Right renal pelvis (tissue), 4 donors: ENCODE measurements at regions not wholly inside any gene's neighbourhood (a gene's known extent, or its start where the extent isn't known, plus 50 kb on each side); places are given as distances from the start of the nearest gene placed in this dataset.
"Not testable (repeated sequence)": the region's sequence is repeated elsewhere in the genome, so short reads cannot be mapped to it uniquely, and the experiment has no call there.

Source experiments
- DNase-seq, 4 donors: peaks; one replicate each; pipeline ENCODE4 v3.0.0-alpha.2; 2013; ENCODE audit warnings: low read depth in 4 of 4, low spot score in 3 of 4, missing footprints in 1 of 4

DNA sequence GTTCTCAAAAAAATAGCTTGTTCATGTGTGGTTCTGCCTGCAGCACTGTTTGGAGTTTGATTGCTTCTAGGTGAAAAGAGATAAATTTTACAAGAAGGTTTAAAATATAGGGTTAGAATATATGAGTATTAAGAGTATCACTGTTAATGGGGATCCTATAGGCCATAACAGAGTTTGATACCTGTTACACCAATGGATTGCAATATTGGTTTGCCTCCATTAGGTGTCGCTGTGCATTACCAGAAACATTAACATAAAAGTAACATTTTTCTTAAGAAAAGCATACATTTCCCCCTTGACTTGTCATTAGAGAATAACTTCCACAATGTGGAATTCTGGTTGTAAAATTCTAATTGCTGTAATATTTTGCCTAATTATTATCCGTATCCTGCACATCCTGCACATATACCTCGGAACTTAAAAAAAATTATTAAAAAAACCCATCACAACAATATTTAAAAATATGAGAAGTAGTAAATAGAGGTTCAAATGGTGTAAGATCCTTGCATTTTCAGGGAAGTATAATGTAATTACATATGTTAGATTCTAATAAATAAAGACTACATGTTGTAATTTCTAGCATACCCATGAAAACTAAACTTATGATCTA, 63.0 kb downstream of the CYP4A11 start:
- DNase-seq, result peak in 2 of 4 donors; percentile 2 to 10

DNA sequence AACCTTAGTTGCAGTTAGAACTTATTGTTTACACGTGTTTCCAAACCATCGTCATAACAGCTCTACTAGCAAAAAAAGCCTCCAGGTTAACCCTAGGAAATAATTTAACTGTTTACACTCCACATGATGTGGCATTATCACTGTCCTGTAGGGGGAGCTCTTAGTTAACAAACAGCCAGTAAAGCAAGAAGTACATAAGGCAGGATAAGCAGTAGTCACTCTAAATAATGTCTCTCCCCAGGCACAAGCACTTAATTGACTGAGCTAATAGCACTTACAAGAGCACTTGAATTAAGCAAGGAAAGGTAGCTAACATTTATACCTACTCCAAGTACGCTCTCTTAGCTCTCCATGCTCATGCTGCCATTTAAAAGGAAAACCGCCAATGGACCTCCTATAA, 65.2 kb downstream of the CYP4A11 start:
- not testable (repeated sequence) for DNase-seq
